Liver (tissue), 8 donors: ENCODE measurements at regions not wholly inside any gene's neighbourhood (a gene's known extent, or its start where the extent isn't known, plus 50 kb on each side); places are given as distances from the start of the nearest gene placed in this dataset.

Experiments
- DNase-seq: peaks from one replicate; pipeline ENCODE4 v3.0.0-alpha.2; 2017; ENCODE audit warnings: low spot score
- H3K27ac ChIP-seq, 2 donors: one replicate each; pipeline ENCODE4 v1.7.0; 2013; ENCODE audit warnings: inconsistent platforms in 2 of 2, low read length in 2 of 2, control low read depth in 1 of 2, low read depth in 1 of 2, mild to moderate bottlenecking in 1 of 2
- H3K27me3 ChIP-seq, 4 donors: one replicate each; pipeline versions ENCODE4 v1.6.1 to v1.7.0; 2013; ENCODE audit warnings: low read length in 3 of 4, inconsistent platforms in 1 of 4, mild to moderate bottlenecking in 1 of 4, moderate library complexity in 1 of 4; ENCODE audit not compliant: control insufficient read depth in 4 of 4, insufficient read depth in 4 of 4
- H3K36me3 ChIP-seq, 4 donors: one replicate each; pipeline versions ENCODE4 v1.6.1 to v1.7.0; 2013; ENCODE audit warnings: low read length in 3 of 4, mild to moderate bottlenecking in 3 of 4, low read depth in 1 of 4, moderate library complexity in 1 of 4; ENCODE audit not compliant: control insufficient read depth in 4 of 4, insufficient read depth in 3 of 4
- H3K4me1 ChIP-seq, 4 donors: one replicate each; pipeline versions ENCODE4 v1.6.1 to v1.7.0; 2013; ENCODE audit warnings: low read length in 3 of 4, mild to moderate bottlenecking in 3 of 4, moderate library complexity in 1 of 4; ENCODE audit not compliant: control insufficient read depth in 4 of 4, insufficient read depth in 4 of 4
- H3K4me3 ChIP-seq, 3 donors: one replicate each; pipeline versions ENCODE4 v1.6.1 to v1.7.0; 2013; ENCODE audit warnings: low read length in 3 of 3, control low read depth in 1 of 3, low read depth in 1 of 3, mild to moderate bottlenecking in 1 of 3
- H3K9ac ChIP-seq, 2 donors: one replicate each; pipeline ENCODE4 v1.7.0; 2013; ENCODE audit warnings: low read length in 2 of 2, mild to moderate bottlenecking in 2 of 2, moderate library complexity in 2 of 2, control low read depth in 1 of 2, low read depth in 1 of 2
- H3K9me3 ChIP-seq, 4 donors: one replicate each; pipeline versions ENCODE4 v1.6.1 to v1.7.0; 2013; ENCODE audit warnings: low read length in 3 of 4; ENCODE audit not compliant: control insufficient read depth in 4 of 4
- CTCF ChIP-seq: fragments of 150-350 bp; IDR thresholded peaks from 2 replicates; pipeline ENCODE4 v1.5.1; 2017; ENCODE audit warnings: improper control_type of control experiment, low read depth, low read length; ENCODE audit not compliant: missing input control
- FOXA1 ChIP-seq: IDR thresholded peaks from 2 replicates; pipeline ENCODE4 v1.6.1; 2016; ENCODE audit warnings: antibody characterized with exemption
- GABPA ChIP-seq, 2 donors: IDR thresholded peaks in 1 of 2; conservative IDR thresholded peaks in 1 of 2; 2 replicates each; pipeline ENCODE4 v1.6.1; 2016; ENCODE audit warnings: antibody characterized with exemption in 2 of 2, mild to moderate bottlenecking in 1 of 2, moderate library complexity in 1 of 2
- HNF4A ChIP-seq, 2 donors: conservative IDR thresholded peaks; 2 replicates each; pipeline ENCODE4 v1.6.1; 2016; ENCODE audit warnings: antibody characterized with exemption in 2 of 2, mild to moderate bottlenecking in 2 of 2
- HNF4G ChIP-seq: IDR thresholded peaks from 2 replicates; pipeline ENCODE4 v1.6.1; 2016; ENCODE audit warnings: antibody characterized with exemption
- JUND ChIP-seq, 2 donors: IDR thresholded peaks; 2 replicates each; pipeline ENCODE4 v1.6.1; 2016; ENCODE audit warnings: antibody characterized with exemption in 2 of 2
- MAX ChIP-seq: IDR thresholded peaks from 2 replicates; pipeline ENCODE4 v1.6.1; 2016; ENCODE audit warnings: antibody characterized with exemption
- RXRA ChIP-seq, 2 donors: IDR thresholded peaks; 2 replicates each; pipeline ENCODE4 v1.6.1; 2017 to 2018; ENCODE audit warnings: antibody characterized with exemption in 2 of 2, mild to moderate bottlenecking in 1 of 2
- TAF1 ChIP-seq: conservative IDR thresholded peaks from 2 replicates; pipeline ENCODE4 v1.6.1; 2016; ENCODE audit warnings: antibody characterized with exemption, mild to moderate bottlenecking
- YY1 ChIP-seq: IDR thresholded peaks from 2 replicates; pipeline ENCODE4 v1.6.1; 2016; ENCODE audit warnings: antibody characterized with exemption, mild to moderate bottlenecking
- ZBTB33 ChIP-seq: IDR thresholded peaks from 2 replicates; pipeline ENCODE4 v1.6.1; 2016; ENCODE audit warnings: antibody characterized with exemption
- WGBS: extraction: QIAGEN DNeasy Blood & Tissue Kit; methylation state at CpG from one replicate; pipeline ENCODE4 v1.1.7; 2013; 5-methylcytosine and 5-hydroxymethylcytosine counted together
- donor health status: healthy.
- donor health status: healthy.
- donor health status: healthy.
- donor health status: healthy.
- donor health status: healthy.

- WGBS = 53% methylated on average over 3 of the region's 3 CpGs
- no peak overlapping the region for H3K9ac ChIP-seq
- H3K27me3 ChIP-seq = no peaks in the 10 kb centered on the region
- no peaks in the 10 kb centered on the region for H3K9me3 ChIP-seq
- H3K4me1 ChIP-seq = no peaks in the 10 kb centered on the region
- no peaks in the 10 kb centered on the region for H3K36me3 ChIP-seq
- DNase-seq = no peak
- H3K27ac ChIP-seq = no peak overlapping the region
- TF ChIP-seq HNF4A (conservative IDR thresholded peaks at IDR 0.05) (no peak), RXRA (IDR thresholded peaks at IDR 0.05) (no peak), MAX (no peak), YY1 (no peak), ZBTB33 (no peak)
- H3K4me3 ChIP-seq = no peak overlapping the region
Observed at GRCh38 chr11:24356501-24356900, 140.4 kb upstream of the LUZP2 start.

- H3K27ac ChIP-seq = no peak overlapping the region
- no peaks in the 10 kb centered on the region for H3K4me1 ChIP-seq
- no peaks in the 10 kb centered on the region for H3K27me3 ChIP-seq
- no peak overlapping the region for H3K4me3 ChIP-seq
- no peak overlapping the region for H3K9ac ChIP-seq
- H3K36me3 ChIP-seq = no peaks in the 10 kb centered on the region
- TF ChIP-seq HNF4G = no peak
- TF ChIP-seq FOXA1 = no peak
- TF ChIP-seq GABPA (IDR thresholded peaks at IDR 0.05 in 1 of 2, conservative IDR thresholded peaks at IDR 0.05 in 1 of 2) = no peak
- DNase-seq = no peak
- H3K9me3 ChIP-seq = peaks cover 0 to 5% (median 0%) of the 10 kb centered on the region in 4 donors
- 66% methylated on average over 8 of the region's 8 CpGs for WGBS
Observed at GRCh38 chr11:24357620-24358410, 139.0 kb upstream of the LUZP2 start.

- H3K27ac ChIP-seq = no peak overlapping the region
- no peaks in the 10 kb centered on the region for H3K9me3 ChIP-seq
- H3K36me3 ChIP-seq = no peaks in the 10 kb centered on the region
- H3K9ac ChIP-seq = no peak overlapping the region
- TF ChIP-seq CTCF (no peak), GABPA (IDR thresholded peaks at IDR 0.05 in 1 of 2, conservative IDR thresholded peaks at IDR 0.05 in 1 of 2) (no peak), HNF4G (no peak), JUND (IDR thresholded peaks at IDR 0.05) (no peak), YY1 (no peak), MAX (no peak), TAF1 (no peak)
- H3K4me1 ChIP-seq = no peaks in the 10 kb centered on the region
- DNase-seq = no peak
- no peak overlapping the region for H3K4me3 ChIP-seq
- 55% methylated on average over 1 of the region's 1 CpG for WGBS
- H3K27me3 ChIP-seq = no peaks in the 10 kb centered on the region
Observed at GRCh38 chr11:24372491-24372890, 124.4 kb upstream of the LUZP2 start.
